Kidney (tissue), 13 donors: ENCODE measurements at regions not wholly inside any gene's neighbourhood (a gene's known extent, or its start where the extent isn't known, plus 50 kb on each side); places are given as distances from the start of the nearest gene placed in this dataset.

ENCODE experiments used
- DNase-seq, 5 donors: peaks; one replicate each; pipeline ENCODE4 v3.0.0-alpha.2; 2013 to 2020
- FAIRE-seq: peaks from 2 replicates; lab custom pipeline; 2012; peaks lifted over from hg19 to GRCh38; lab: Jason Lieb, UNC
- H3K27ac ChIP-seq, 2 donors: one replicate each; pipeline ENCODE4 v1.7.0; 2013; ENCODE audit warnings: low read depth in 2 of 2, low read length in 2 of 2, inconsistent platforms in 1 of 2
- H3K27me3 ChIP-seq: one replicate; pipeline ENCODE4 v1.7.1; 2013; ENCODE audit warnings: low read length, inconsistent platforms; ENCODE audit not compliant: control insufficient read depth, insufficient read depth
- H3K36me3 ChIP-seq, 3 donors: one replicate each; pipeline versions ENCODE4 v1.7.0 to v1.7.1; 2013; ENCODE audit warnings: low read length in 3 of 3, control low read depth in 1 of 3, inconsistent platforms in 1 of 3; ENCODE audit not compliant: insufficient read depth in 3 of 3, control insufficient read depth in 2 of 3
- H3K4me1 ChIP-seq, 3 donors: one replicate each; pipeline versions ENCODE4 v1.7.0 to v1.7.1; 2013; ENCODE audit warnings: low read length in 3 of 3, inconsistent platforms in 1 of 3, low read depth in 1 of 3; ENCODE audit not compliant: control insufficient read depth in 2 of 3, insufficient read depth in 2 of 3
- H3K4me3 ChIP-seq, 3 donors: one replicate each; pipeline versions ENCODE4 v1.7.0 to v1.8.1; 2013; ENCODE audit warnings: low read length in 3 of 3, control low read depth in 1 of 3, inconsistent platforms in 1 of 3
- H3K9ac ChIP-seq, 3 donors: one replicate each; pipeline versions ENCODE4 v1.7.0 to v1.7.1; 2013; ENCODE audit warnings: low read length in 3 of 3, control low read depth in 1 of 3, inconsistent platforms in 1 of 3
- H3K9me3 ChIP-seq, 3 donors: one replicate each; pipeline versions ENCODE4 v1.7.0 to v1.7.1; 2013; ENCODE audit warnings: low read length in 3 of 3, control low read depth in 1 of 3, inconsistent platforms in 1 of 3; ENCODE audit not compliant: control insufficient read depth in 2 of 3, insufficient read depth in 1 of 3
- CTCF ChIP-seq: IDR thresholded peaks from 3 replicates; pipeline ENCODE4 v1.5.1; 2012; ENCODE audit warnings: mild to moderate bottlenecking, moderate library complexity, borderline replicate concordance; ENCODE audit not compliant: insufficient read depth; ENCODE audit errors: extremely low read depth
- intact Hi-C: fragments of 100-400 bp; cut with DNase I; formaldehyde crosslinking; loops from one replicate; pipeline ENCODE4 v1.11.1; 2022
- donor health status: control.
- donor health status: control.
- donor health status: control.
- donor health status: control.
- donor health status: control.
- donor health status: DM: yes; HTN: yes; CAD: no.
- donor health status: Normal renal cell carcinoma (clear cell type).

GRCh38 chr16:86108062-86108461 lies 209.1 kb downstream of the IRF8 start:
- no peaks in the 10 kb centered on the region for H3K4me1 ChIP-seq
- H3K9me3 ChIP-seq = peaks cover 0 to 8% (median 4%) of the 10 kb centered on the region in 3 donors
- intact Hi-C loops = no loop called here
- TF ChIP-seq CTCF = no peak
- H3K27ac ChIP-seq = no peak overlapping the region
- no peak for DNase-seq
- H3K4me3 ChIP-seq = peak overlapping the region in 1 of 3 donors; percentile 12
- no peak overlapping the region for H3K9ac ChIP-seq
- H3K36me3 ChIP-seq = no peaks in the 10 kb centered on the region
- H3K27me3 ChIP-seq = no peaks in the 10 kb centered on the region
- no peak for FAIRE-seq

DNA sequence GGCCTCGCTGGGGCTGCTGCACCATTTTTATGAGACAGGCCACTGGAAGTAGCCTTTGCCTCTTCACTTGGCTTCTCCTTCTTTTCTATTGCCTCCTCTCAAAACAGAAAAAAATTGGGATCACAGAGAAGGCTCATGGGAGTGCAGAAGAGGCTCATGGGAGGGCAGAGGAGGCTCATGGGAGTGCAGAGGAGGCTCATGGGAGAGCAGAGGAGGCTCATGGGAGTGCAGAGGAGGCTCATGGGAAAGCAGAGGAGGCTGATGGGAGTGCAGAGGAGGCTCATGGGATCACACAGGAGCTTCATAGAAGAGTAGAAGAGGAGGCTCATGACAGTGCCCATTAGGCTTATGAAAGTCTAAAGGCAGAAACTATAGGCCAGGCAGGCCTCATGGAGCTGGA lies 211.2 kb downstream of the IRF8 start:
- H3K9me3 ChIP-seq = peaks cover 0 to 8% (median 4%) of the 10 kb centered on the region in 3 donors
- no peaks in the 10 kb centered on the region for H3K27me3 ChIP-seq
- H3K27ac ChIP-seq = no peak overlapping the region
- H3K4me3 ChIP-seq = no peak overlapping the region
- intact Hi-C loops = no loop called here
- FAIRE-seq (no peak), DNase-seq (no peak)
- TF ChIP-seq CTCF = no peak
- H3K4me1 ChIP-seq = no peaks in the 10 kb centered on the region
- no peak overlapping the region for H3K9ac ChIP-seq
- no peaks in the 10 kb centered on the region for H3K36me3 ChIP-seq

DNA sequence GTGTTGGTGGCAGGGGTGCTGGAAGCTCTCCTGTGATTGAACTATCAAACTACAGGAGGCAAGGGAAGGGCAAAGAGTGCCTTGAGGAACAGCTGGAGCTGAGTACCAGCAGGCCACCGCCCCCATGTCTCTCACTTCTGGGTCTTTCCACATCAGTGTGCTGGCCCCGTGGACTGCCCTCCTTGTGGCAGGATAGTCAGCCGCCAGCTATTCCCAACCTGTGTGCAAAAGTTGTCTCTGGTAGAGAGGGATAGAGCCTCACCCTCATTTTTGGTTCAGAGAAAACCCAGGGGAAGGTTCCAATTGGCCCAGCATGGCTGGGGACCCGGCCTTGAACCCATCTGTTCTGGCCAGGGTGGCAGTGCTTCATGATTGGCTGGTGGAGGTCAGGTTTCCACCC lies 211.8 kb downstream of the IRF8 start:
- Histone ChIP-seq H3K36me3 (no peaks in the 10 kb centered on the region), H3K4me1 (no peaks in the 10 kb centered on the region), H3K9me3 (peaks cover 0 to 8% (median 4%) of the 10 kb centered on the region in 3 donors), H3K9ac (no peak overlapping the region), H3K27ac (no peak overlapping the region), H3K4me3 (no peak overlapping the region), H3K27me3 (no peaks in the 10 kb centered on the region)
- intact Hi-C loops = no loop called here
- peak in 1 of 5 donors; percentile 10 for DNase-seq
- TF ChIP-seq CTCF = no peak
- FAIRE-seq = no peak

DNA sequence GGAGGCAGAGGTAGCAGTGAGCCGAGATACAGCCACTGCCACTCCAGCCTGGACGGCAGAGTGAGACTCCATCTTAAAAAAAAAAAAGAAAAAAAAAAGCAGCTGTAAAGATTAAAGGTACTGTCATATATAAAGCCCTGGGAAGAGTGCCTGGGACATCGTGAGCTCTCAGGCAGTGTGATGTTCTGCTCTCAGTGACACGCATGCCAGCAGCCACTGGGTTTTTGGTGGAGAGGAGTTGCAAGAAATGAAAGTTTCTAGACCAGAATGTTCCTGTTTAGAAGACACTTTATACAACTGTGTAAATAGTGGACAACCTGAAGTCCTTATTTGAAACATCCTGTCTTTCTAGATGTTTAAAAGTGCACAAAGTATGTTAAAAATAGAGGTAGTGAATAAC lies 213.2 kb downstream of the IRF8 start:
- peaks cover 0 to 8% (median 4%) of the 10 kb centered on the region in 3 donors for H3K9me3 ChIP-seq
- no peak for FAIRE-seq
- H3K27ac ChIP-seq = no peak overlapping the region
- H3K4me1 ChIP-seq = no peaks in the 10 kb centered on the region
- H3K27me3 ChIP-seq = no peaks in the 10 kb centered on the region
- no peaks in the 10 kb centered on the region for H3K36me3 ChIP-seq
- intact Hi-C loops = no loop called here
- TF ChIP-seq CTCF = no peak
- H3K9ac ChIP-seq = no peak overlapping the region
- no peak overlapping the region for H3K4me3 ChIP-seq
- DNase-seq = peak in 1 of 5 donors; percentile 13
